Hematopoietic multipotent progenitor cell (in vitro differentiated cells): ENCODE measurements at regions not wholly inside any gene's neighbourhood (a gene's known extent, or its start where the extent isn't known, plus 50 kb on each side); places are given as distances from the start of the nearest gene placed in this dataset.

ENCODE experiments used
- DNase-seq, 3 donors: peaks; one replicate each; pipeline ENCODE4 v3.0.0-alpha.2; 2011 to 2015; ENCODE audit warnings: low read depth in 2 of 3, low spot score in 2 of 3

DNA sequence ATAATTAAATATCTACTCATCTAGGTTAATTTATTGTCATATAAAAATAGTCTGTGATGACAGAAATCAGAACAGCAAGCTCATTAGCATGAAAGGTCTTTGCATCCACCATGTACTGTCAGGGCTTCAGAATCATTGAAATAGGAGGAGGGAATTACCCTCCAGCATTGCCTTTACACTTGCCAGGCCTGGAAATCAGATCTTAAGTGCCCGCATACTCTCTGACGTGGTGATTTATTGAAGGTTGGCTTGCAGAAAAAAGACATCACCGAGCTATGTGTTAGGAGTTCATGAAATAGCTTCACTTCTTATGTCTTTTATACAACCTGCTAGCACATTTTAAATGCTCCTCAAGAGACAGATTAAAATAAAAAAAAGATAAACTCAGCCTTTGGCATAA lies 661.7 kb upstream of the SLITRK1 start:
- no peak for DNase-seq

DNA sequence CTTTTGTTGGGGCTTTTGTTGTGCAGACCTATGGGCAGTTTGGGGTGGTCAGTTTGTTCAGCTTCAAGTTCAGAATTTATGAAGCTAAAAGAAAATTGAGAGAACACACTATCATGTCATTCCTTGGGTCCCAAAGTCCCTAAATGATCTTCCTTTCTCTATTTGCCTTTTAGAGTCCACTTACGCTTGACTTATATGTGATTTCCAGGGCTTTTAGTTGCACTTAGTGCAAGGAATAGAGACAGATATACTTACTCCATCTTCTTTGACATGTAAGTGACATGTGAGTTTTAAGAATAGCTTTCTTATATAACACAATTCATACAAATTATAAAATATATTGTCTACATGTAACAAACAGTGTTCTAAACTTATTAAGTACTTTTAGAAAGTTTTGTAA lies 660.1 kb upstream of the SLITRK1 start:
- no peak for DNase-seq

DNA sequence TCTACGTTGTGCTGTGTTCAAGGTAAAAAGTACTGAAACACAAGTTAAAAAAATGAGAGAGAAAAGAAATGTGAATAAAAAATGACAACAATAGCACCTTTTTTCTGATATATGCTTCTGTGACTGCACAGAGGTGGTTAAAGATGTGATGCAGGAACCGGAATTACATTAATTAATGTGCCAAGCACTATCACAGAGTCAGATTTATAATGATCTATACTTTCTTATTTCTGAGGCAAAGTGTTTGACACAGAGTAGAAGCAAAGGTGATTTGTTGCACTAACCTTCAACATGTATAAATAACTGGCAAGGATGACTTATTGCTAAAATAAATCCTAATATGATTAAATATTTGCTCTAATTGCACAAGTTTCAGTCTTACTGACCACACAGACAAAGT lies 654.6 kb upstream of the SLITRK1 start:
- no peak for DNase-seq

DNA sequence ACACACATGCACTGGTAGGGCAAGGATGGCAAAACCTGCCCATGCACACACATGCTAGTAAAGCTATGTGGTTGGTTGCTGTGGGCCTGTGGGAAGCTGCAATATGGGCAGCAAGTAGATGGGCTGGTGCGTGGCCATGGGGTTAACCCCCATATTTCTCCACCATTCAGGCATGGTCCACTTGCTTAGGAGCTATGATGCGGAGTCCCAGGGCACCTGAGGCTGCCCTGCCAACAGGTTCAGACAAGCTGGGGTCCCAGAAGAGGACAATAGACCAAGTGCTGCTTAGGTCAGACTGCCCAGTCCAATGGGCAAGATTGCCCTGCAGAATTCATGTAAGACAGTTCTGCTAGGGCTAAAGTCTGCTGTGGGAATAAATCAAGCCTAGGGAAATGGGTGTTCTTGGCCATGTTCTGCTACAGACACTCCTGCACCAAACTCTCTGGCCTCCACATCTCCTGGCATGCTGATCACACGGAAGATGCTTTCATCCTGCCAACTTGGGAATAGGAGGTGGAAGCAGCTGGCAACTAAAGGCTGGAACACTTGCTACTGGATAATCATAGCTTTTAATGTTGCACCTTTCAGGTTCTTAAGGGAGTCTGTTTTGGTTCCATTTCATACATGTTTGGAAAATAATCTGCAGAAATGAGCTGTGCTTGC lies 646.3 kb upstream of the SLITRK1 start:
- DNase-seq: no peak

DNA sequence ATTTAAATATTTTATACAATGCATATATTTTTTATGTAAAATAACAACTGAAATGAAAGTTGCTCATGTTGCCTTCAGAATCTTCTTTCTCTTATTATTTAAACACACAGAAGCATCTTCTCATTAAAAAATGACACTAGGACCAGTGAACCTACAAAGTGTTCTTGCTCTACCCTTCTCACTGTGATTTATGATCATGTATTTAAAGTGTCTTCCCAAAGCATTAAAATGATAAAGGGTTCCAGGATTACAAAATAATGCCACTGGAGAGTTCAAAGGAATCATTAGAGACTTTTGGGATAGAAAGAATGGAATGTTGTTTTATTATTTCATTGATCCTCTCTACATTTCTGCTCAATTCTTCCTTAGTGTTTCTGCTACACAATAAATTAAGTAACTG lies 643.6 kb upstream of the SLITRK1 start:
- no peak for DNase-seq

DNA sequence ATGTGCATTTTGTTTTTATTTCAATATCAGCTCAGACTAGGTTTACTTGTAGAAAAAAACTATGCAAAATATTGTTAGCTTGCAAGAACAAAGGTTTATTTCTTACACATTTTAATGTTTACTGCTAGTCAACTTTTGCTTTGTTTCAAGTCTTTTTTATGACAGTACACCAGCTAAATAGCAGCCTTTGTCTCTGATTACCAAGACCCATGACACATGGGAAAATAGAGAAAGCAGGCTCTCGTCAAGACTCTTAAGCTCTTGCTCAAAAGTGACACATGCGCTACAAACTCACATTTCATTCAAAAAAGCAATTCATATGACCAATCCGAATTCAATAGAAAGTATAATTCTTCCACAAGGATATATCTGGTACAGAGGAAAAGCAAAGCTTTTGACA lies 642.3 kb upstream of the SLITRK1 start:
- DNase-seq: no peak

GRCh38 chr13:84500016-84500415 lies 617.7 kb upstream of the SLITRK1 start:
- no peak for DNase-seq

DNA sequence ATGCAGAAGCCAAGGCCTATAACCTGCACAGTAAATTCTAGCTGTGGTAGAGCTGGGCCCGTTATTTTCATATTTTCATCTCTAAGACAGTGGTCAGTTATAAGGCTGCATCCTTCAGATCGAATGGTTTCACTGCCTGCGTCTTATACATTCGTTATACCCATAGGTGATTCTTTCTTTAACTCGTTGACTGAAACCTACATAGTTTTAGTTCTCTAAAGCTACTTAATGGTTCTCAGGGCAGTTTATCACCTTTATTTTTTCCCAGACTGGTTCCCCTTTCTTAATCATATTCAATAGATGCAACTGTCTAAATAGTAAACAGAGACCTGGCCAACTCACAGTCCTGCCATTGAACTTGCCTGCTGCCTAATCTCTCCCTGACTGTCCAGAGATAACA lies 615.3 kb upstream of the SLITRK1 start:
- no peak for DNase-seq

- no peak for DNase-seq
These were observed 609.7 kb upstream of the SLITRK1 start for GRCh38 chr13:84491952-84492351.

DNA sequence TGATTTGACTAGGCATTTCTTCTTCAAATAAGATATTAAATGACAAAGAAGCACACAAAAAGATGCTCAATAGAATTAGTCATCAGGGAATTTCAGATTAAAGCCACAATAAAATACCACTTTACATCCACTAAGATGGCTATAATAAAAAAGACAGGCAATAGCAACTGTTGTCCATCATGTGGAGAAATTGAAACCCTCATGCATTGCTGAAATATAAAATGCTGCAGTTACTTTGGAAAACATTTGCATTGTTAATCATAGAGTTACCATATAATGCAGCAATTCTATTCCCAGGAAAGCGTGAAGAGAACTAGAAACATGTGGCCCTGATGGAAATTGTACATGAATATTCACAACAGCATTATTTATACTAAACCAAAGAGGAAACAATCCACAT lies 605.5 kb upstream of the SLITRK1 start:
- no peak for DNase-seq

GRCh38 chr13:84481958-84482357 lies 599.7 kb upstream of the SLITRK1 start:
- no peak for DNase-seq

DNA sequence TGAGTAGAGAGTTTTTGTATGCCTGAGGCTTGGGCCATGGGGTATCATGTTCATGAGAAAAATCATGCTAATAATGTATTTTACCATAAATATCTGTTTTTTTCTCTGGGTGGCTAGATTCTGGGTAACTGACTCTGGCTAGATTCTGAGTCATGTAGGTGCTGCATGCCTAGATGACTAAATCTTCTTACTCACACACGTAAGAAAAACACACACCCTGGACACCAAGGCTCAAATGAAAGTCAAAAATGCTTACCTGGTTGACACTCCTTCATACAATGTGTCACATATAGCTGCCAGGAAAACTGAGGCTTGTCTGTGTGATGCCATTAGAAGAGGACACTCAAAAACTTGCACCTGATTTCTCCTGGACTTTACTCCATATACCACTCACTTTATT lies 597.4 kb upstream of the SLITRK1 start:
- no peak for DNase-seq

DNA sequence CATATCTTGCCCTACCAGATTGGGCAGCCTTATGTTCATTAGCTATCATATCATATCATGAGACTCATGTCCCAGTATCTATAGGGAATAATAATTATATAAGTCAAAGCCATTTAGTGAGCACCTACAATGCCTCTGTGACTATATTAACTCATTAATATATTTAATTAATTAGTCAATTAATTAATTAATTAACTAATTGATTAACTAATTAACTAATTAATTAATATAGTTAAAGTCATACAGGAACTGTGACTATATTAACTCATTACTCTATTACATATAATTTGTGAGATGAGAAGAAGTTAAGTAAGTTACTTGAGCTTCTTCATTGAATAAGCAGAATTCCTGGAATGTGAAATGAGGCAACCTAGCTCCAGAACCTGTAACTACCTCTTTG lies 588.3 kb upstream of the SLITRK1 start:
- no peak for DNase-seq

DNA sequence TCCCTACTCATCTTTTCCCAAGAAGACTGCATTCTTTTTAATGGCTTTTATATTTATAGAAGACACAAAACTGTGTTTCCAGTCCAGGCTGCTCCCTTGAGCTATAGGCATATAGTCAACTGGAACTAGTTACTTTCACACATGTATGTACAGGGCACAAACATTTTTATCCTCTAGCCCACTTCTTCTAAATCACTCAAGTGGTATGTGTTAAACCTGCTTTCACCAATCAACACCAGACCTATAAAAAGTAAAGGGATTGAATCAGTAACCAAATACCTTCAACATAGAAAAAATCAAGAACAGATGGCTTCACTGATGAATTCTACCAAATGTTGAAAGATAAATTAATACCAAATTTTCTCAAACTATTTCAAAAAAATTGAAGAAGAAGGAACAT lies 584.2 kb upstream of the SLITRK1 start:
- DNase-seq: no peak

- no peak for DNase-seq
These were observed 578.7 kb upstream of the SLITRK1 start for GRCh38 chr13:84460989-84461388.

DNA sequence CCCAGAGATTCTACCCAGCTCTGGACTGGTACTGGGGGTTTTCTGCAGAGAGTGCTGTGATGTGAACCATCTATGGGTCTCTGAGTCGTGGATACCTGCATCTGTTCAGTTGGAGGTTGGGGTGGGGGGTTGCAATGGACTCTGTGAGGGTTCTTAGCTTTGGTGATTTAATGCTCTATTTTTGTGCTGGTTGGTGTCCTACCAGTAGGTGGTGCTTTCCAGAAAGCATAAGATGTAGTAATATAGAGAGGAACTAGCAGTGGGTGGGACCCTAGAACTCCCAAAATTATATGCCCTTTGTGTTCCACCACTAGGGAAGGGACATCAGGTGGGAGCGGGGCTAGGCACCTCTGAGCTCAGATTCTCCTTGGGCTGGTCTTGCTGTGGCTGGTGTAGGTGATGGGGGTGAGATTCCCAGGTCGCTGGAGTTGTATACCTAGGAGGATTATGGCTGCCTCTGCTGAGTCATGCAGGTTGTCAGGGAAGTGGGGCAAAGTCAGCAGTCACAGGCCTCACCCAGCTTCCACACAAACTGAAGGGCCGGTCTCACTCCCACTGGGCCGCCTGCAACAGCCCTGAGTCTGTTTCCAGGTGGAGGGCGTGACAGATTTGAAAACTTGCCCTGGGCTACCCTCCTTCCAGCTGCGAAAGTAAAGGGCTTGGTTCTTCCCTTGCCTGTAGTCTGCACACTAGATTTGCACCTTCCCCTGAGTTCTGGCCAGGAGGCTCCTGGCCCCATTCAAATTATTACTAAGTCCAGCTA lies 573.0 kb upstream of the SLITRK1 start:
- DNase-seq: no peak

- DNase-seq: no peak
These were observed 565.3 kb upstream of the SLITRK1 start for GRCh38 chr13:84447640-84447978.

- no peak for DNase-seq
These were observed 564.8 kb upstream of the SLITRK1 start for GRCh38 chr13:84446972-84447639.

- DNase-seq: no peak
These were observed 563.5 kb upstream of the SLITRK1 start for GRCh38 chr13:84445776-84446175.

DNA sequence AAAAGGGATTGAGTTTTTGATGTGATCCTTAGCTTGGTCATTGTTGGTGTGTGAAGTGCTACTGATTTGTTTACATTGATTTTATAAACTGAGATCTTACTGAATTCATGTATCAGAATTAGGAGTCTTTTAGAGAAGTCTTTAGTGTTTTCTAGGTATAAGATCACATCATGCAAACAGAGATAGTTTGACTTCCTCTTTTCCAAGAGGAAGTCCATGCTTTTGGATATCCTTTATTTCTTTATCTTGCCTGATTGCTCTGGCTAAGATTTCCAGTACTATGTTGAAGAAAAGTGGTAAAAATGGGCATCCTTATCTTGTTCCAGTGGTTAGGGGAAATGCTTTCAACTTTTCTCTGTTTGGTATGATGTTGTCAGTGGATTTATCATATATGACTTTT lies 561.2 kb upstream of the SLITRK1 start:
- DNase-seq: no peak

GRCh38 chr13:84439108-84439507 lies 556.8 kb upstream of the SLITRK1 start:
- no peak for DNase-seq

GRCh38 chr13:84433024-84433423 lies 550.8 kb upstream of the SLITRK1 start:
- no peak for DNase-seq
